ENCODE measurements at regions not wholly inside any gene's neighbourhood (a gene's known extent, or its start where the extent isn't known, plus 50 kb on each side); places are given as distances from the start of the nearest gene placed in this dataset.

GRCh38 chr6:133644892-133645619 is 243.9 kb upstream of the TCF21 start:
- H4K20me1 ChIP-seq (ENCODE audit: insufficient read depth), result no peaks in the 10 kb centered on the region
- H3K9me2 ChIP-seq, result no peaks in the 10 kb centered on the region
- H3K27me3 ChIP-seq (ENCODE audit: insufficient read depth), result no peaks in the 10 kb centered on the region; the same call in 1 of the 2 replicates
- DNase-seq, result no peak
- H3K9me3 ChIP-seq, result no peaks in the 10 kb centered on the region
- no peak overlapping the region for H3K27ac ChIP-seq (ENCODE audit: low read depth in 2 of 2, low read length in 1 of 2)
- no peak overlapping the region for H3K4me2 ChIP-seq
- TF ChIP-seq MEF2A (IDR thresholded peaks at IDR 0.05; ENCODE audit: borderline replicate concordance, low read depth), result no peak
- no peak for TF ChIP-seq NFIC (IDR thresholded peaks at IDR 0.05; ENCODE audit: borderline replicate concordance)
- no peak for TF ChIP-seq NRF1 (IDR thresholded peaks at IDR 0.05; ENCODE audit: low read depth, low read length)
- TF ChIP-seq TEAD4 (IDR thresholded peaks at IDR 0.05; ENCODE audit: borderline replicate concordance, insufficient read depth), result no peak
- TF ChIP-seq RXRA (IDR thresholded peaks at IDR 0.05; ENCODE audit: borderline replicate concordance, low read depth), result no peak
- TF ChIP-seq RCOR1 (IDR thresholded peaks at IDR 0.05; ENCODE audit: low read length), result no peak
- no peak for TF ChIP-seq EZH2phosphoT487 (IDR thresholded peaks at IDR 0.05; ENCODE audit: borderline replicate concordance, low read depth)
- TF ChIP-seq ELF1 (IDR thresholded peaks at IDR 0.05), result no peak
- TF ChIP-seq CTCF (IDR thresholded peaks at IDR 0.05), result no peak
- no peak for TF ChIP-seq RFX5 (IDR thresholded peaks at IDR 0.05; ENCODE audit: low read length)
- TF ChIP-seq MAX (IDR thresholded peaks at IDR 0.05; ENCODE audit: low read depth), result no peak
- TF ChIP-seq CHD2 (IDR thresholded peaks at IDR 0.05; ENCODE audit: low read length, partially characterized antibody), result no peak
- no peak for TF ChIP-seq SIN3A (IDR thresholded peaks at IDR 0.05; ENCODE audit: borderline replicate concordance, low read depth, low read length)
- TF ChIP-seq, protein P1, sequence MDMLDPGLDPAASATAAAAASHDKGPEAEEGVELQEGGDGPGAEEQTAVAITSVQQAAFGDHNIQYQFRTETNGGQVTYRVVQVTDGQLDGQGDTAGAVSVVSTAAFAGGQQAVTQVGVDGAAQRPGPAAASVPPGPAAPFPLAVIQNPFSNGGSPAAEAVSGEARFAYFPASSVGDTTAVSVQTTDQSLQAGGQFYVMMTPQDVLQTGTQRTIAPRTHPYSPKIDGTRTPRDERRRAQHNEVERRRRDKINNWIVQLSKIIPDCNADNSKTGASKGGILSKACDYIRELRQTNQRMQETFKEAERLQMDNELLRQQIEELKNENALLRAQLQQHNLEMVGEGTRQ (IDR thresholded peaks at IDR 0.05; ENCODE audit: borderline replicate concordance, low read depth, low read length), result no peak
- no peak for TF ChIP-seq FOXJ3 (CRISPR knock-in tag; IDR thresholded peaks at IDR 0.05)
- TF ChIP-seq PBX3 (IDR thresholded peaks at IDR 0.05), result no peak
- TF ChIP-seq, protein P2, sequence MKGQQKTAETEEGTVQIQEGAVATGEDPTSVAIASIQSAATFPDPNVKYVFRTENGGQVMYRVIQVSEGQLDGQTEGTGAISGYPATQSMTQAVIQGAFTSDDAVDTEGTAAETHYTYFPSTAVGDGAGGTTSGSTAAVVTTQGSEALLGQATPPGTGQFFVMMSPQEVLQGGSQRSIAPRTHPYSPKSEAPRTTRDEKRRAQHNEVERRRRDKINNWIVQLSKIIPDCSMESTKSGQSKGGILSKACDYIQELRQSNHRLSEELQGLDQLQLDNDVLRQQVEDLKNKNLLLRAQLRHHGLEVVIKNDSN (IDR thresholded peaks at IDR 0.05; ENCODE audit: borderline replicate concordance, low read depth), result no peak
- TF ChIP-seq FOSL2 (IDR thresholded peaks at IDR 0.05; ENCODE audit: borderline replicate concordance, low read depth), result no peak
- no peak for TF ChIP-seq EP300 (IDR thresholded peaks at IDR 0.05; ENCODE audit: borderline replicate concordance in 1 of 2, low read depth in 1 of 2, low read length in 1 of 2)
- no peak overlapping the region for H3K9ac ChIP-seq
- no peaks in the 10 kb centered on the region for H3K79me2 ChIP-seq (ENCODE audit: insufficient read depth)
- 4% methylated on average over 5 of the region's 5 CpGs for WGBS (ENCODE audit: low lambda C conversion rate)
- ChIA-PET CTCF (interaction anchor here (0.6 kb wide), 1 partner anchor 232 kb away, joined by 3 read pairs; no protein-coding TSS in a partner anchor), POLR2A (no interaction called here)
- no peaks in the 10 kb centered on the region for H3F3A ChIP-seq (replicated peaks; ENCODE audit: insufficient read depth)
- H3K4me1 ChIP-seq (ENCODE audit: control insufficient read depth in 1 of 2, insufficient read depth in 2 of 2, low read depth in 1 of 2, low read length in 1 of 2), result no peaks in the 10 kb centered on the region
- no peak overlapping the region for H2AFZ ChIP-seq (ENCODE audit: low read depth)
- no peaks in the 10 kb centered on the region for H3K36me3 ChIP-seq (replicated peaks in 1 of 2; ENCODE audit: control insufficient read depth in 1 of 2, insufficient read depth in 2 of 2, low read length in 1 of 2)
- no peak overlapping the region for H3K4me3 ChIP-seq (ENCODE audit: low read depth in 2 of 2, low read length in 1 of 2)
